GM23338 (cell line): ENCODE measurements at regions not wholly inside any gene's neighbourhood (a gene's known extent, or its start where the extent isn't known, plus 50 kb on each side); places are given as distances from the start of the nearest gene placed in this dataset.

ENCODE experiments used
- CTCF ChIP-seq, 2 experiments: fragments of 200-600 bp in 1 of 2; sonication (generic) in 1 of 2; conservative IDR thresholded peaks; 2 replicates each; pipeline versions ENCODE4 v1.5.1 to v1.6.1; 2016 to 2017; ENCODE audit warnings: antibody characterized with exemption in 2 of 2, low read depth in 2 of 2, mild to moderate bottlenecking in 2 of 2, moderate library complexity in 1 of 2
- NANOG ChIP-seq: IDR thresholded peaks from 2 replicates; pipeline ENCODE4 v1.6.1; 2016; ENCODE audit warnings: antibody characterized with exemption, borderline replicate concordance

GRCh38 chr1:221897321-221897721, 155.4 kb upstream of the DUSP10 start:
- no peak for TF ChIP-seq NANOG
- no peak for TF ChIP-seq CTCF (conservative IDR thresholded peaks at IDR 0.05; ENCODE audit: low read depth in 2 of 2)
